H9 (cell line): ENCODE measurements at regions not wholly inside any gene's neighbourhood (a gene's known extent, or its start where the extent isn't known, plus 50 kb on each side); places are given as distances from the start of the nearest gene placed in this dataset.

Experiments
- DNase-seq: peaks from one replicate; pipeline ENCODE4 v3.0.0-alpha.2; 2017
- H2AFZ ChIP-seq: one replicate; pipeline ENCODE4 v1.6.1; 2013; ENCODE audit warnings: mild to moderate bottlenecking, low read length, control low read depth, moderate library complexity
- H2AK5ac ChIP-seq: 2 replicates; pipeline ENCODE4 v1.6.1; 2013; ENCODE audit warnings: low read length, control low read depth, mixed read lengths; ENCODE audit not compliant: insufficient read length
- H2BK120ac ChIP-seq: one replicate; pipeline ENCODE4 v1.6.1; 2013; ENCODE audit warnings: low read depth, mild to moderate bottlenecking, low read length, control low read depth, inconsistent platforms; ENCODE audit not compliant: poor library complexity, severe bottlenecking
- H2BK12ac ChIP-seq: 2 replicates; pipeline ENCODE4 v1.6.1; 2013; ENCODE audit warnings: low read length, control low read depth, mixed read lengths, low read depth; ENCODE audit not compliant: insufficient read length
- H2BK15ac ChIP-seq: 2 replicates; pipeline ENCODE4 v1.6.1; 2013; ENCODE audit warnings: low read depth, low read length, control low read depth
- H2BK20ac ChIP-seq: one replicate; pipeline ENCODE4 v1.6.1; 2013; ENCODE audit warnings: low read depth, mild to moderate bottlenecking, low read length, control low read depth, inconsistent platforms; ENCODE audit not compliant: poor library complexity, severe bottlenecking
- H2BK5ac ChIP-seq: 2 replicates; pipeline ENCODE4 v1.6.1; 2013; ENCODE audit warnings: low read length, control low read depth, mixed read lengths; ENCODE audit not compliant: insufficient read length
- H3K14ac ChIP-seq: 2 replicates; pipeline ENCODE4 v1.6.1; 2013; ENCODE audit warnings: low read length, control low read depth; ENCODE audit not compliant: insufficient read depth
- H3K18ac ChIP-seq: 2 replicates; pipeline ENCODE4 v1.6.1; 2013; ENCODE audit warnings: low read depth, mild to moderate bottlenecking, mixed read lengths, low read length, control low read depth; ENCODE audit not compliant: insufficient read length
- H3K23ac ChIP-seq: 2 replicates; pipeline ENCODE4 v1.6.1; 2013; ENCODE audit warnings: low read length, control low read depth, mixed read lengths, low read depth; ENCODE audit not compliant: insufficient read length
- H3K23me2 ChIP-seq: 2 replicates; pipeline ENCODE4 v1.6.1; 2013; ENCODE audit warnings: low read depth, mild to moderate bottlenecking, mixed read lengths, low read length, control low read depth; ENCODE audit not compliant: insufficient read length, poor library complexity, severe bottlenecking
- H3K27ac ChIP-seq: 2 replicates; pipeline ENCODE4 v1.5.1; 2013; ENCODE audit warnings: low read length, control low read depth, mixed read lengths, low read depth; ENCODE audit not compliant: insufficient read length
- H3K27me3 ChIP-seq: 2 replicates; pipeline ENCODE4 v1.6.1; 2013; ENCODE audit warnings: low read length, control low read depth, inconsistent platforms; ENCODE audit not compliant: insufficient read depth
- H3K4ac ChIP-seq: 2 replicates; pipeline ENCODE4 v1.6.1; 2013; ENCODE audit warnings: low read depth, mild to moderate bottlenecking, control low read depth, inconsistent platforms, low read length, moderate library complexity
- H3K4me1 ChIP-seq: 2 replicates; pipeline ENCODE4 v1.6.1; 2013; ENCODE audit warnings: low read length, control low read depth, inconsistent platforms; ENCODE audit not compliant: insufficient read depth
- H3K4me2 ChIP-seq: 2 replicates; pipeline ENCODE4 v1.6.1; 2013; ENCODE audit warnings: low read length, control low read depth, mixed read lengths; ENCODE audit not compliant: insufficient read length, insufficient read depth
- H3K56ac ChIP-seq: 2 replicates; pipeline ENCODE4 v1.6.1; 2013; ENCODE audit warnings: low read depth, mild to moderate bottlenecking, mixed read lengths, low read length, control low read depth; ENCODE audit not compliant: insufficient read length
- H3K79me1 ChIP-seq: 2 replicates; pipeline ENCODE4 v1.6.1; 2013; ENCODE audit warnings: low read depth, mild to moderate bottlenecking, moderate library complexity, low read length, control low read depth, inconsistent platforms; ENCODE audit not compliant: insufficient read depth, poor library complexity, severe bottlenecking
- H3K79me2 ChIP-seq: 2 replicates; pipeline ENCODE4 v1.6.1; 2013; ENCODE audit warnings: low read length, control low read depth, inconsistent platforms; ENCODE audit not compliant: insufficient read depth
- H3K9ac ChIP-seq: 2 replicates; pipeline ENCODE4 v1.6.1; 2013; ENCODE audit warnings: low read length, control low read depth, mixed read lengths; ENCODE audit not compliant: insufficient read length; ENCODE audit errors: extremely low read depth
- H3K9me3 ChIP-seq: one replicate; pipeline ENCODE4 v1.6.1; 2013; ENCODE audit warnings: low read depth, low read length, inconsistent platforms; ENCODE audit not compliant: control insufficient read depth
- H3T11ph ChIP-seq: one replicate; pipeline ENCODE4 v1.6.1; 2013; ENCODE audit warnings: mild to moderate bottlenecking, low read length, control low read depth, inconsistent platforms
- H4K20me1 ChIP-seq: one replicate; pipeline ENCODE4 v1.6.1; 2013; ENCODE audit not compliant: control insufficient read depth, insufficient read length, insufficient read depth
- H4K5ac ChIP-seq: 2 replicates; pipeline ENCODE4 v1.6.1; 2013; ENCODE audit warnings: low read depth, mild to moderate bottlenecking, mixed read lengths, low read length, control low read depth; ENCODE audit not compliant: insufficient read length
- H4K8ac ChIP-seq: replicated peaks from 2 replicates; pipeline ENCODE4 v1.6.1; 2013; ENCODE audit warnings: low read length, control low read depth, mixed read lengths, low read depth; ENCODE audit not compliant: insufficient read length
- H4K91ac ChIP-seq: 2 replicates; pipeline ENCODE4 v1.6.1; 2013; ENCODE audit warnings: low read depth, mild to moderate bottlenecking, moderate library complexity, mixed read lengths, low read length, control low read depth; ENCODE audit not compliant: insufficient read length
- H3K27ac Mint-ChIP-seq, 3 experiments: 2 replicates in 2 of 3; 3 replicates in 1 of 3; pipeline ENCODE4 v1.8.0; 2020 to 2021; ENCODE audit warnings: mixed read lengths in 3 of 3, mild to moderate bottlenecking in 1 of 3, moderate library complexity in 1 of 3
- H3K27me3 Mint-ChIP-seq: 2 replicates; pipeline ENCODE4 v1.8.0; 2021; ENCODE audit warnings: low read depth, mild to moderate bottlenecking, moderate library complexity, mixed read lengths
- H3K36me3 Mint-ChIP-seq, 3 experiments: 2 replicates in 2 of 3; 3 replicates in 1 of 3; pipeline ENCODE4 v1.8.0; 2020 to 2021; ENCODE audit warnings: low read depth in 3 of 3, mixed read lengths in 3 of 3; ENCODE audit not compliant: insufficient read depth in 1 of 3
- H3K4me1 Mint-ChIP-seq, 2 experiments: 2 replicates each; pipeline ENCODE4 v1.8.0; 2020; ENCODE audit warnings: mixed read lengths in 2 of 2
- H3K4me3 Mint-ChIP-seq, 2 experiments: 2 replicates in 1 of 2; 3 replicates in 1 of 2; pipeline ENCODE4 v1.8.0; 2020 to 2021; ENCODE audit warnings: mild to moderate bottlenecking in 2 of 2, mixed read lengths in 2 of 2, moderate library complexity in 1 of 2
- H3K9me3 Mint-ChIP-seq, 2 experiments: 2 replicates in 1 of 2; 3 replicates in 1 of 2; pipeline ENCODE4 v1.8.0; 2020; ENCODE audit warnings: mild to moderate bottlenecking in 2 of 2, mixed read lengths in 2 of 2, moderate library complexity in 1 of 2
- CTCF ChIP-seq: fragments of 200-600 bp; sonication (generic); conservative IDR thresholded peaks from 3 replicates; pipeline ENCODE4 v1.8.0; 2021; ENCODE audit warnings: antibody characterized with exemption, mild to moderate bottlenecking
- whole genome bisulfite sequencing: extraction: QIAGEN DNeasy Blood & Tissue Kit; methylation state at CpG from one replicate; pipeline ENCODE4 v1.1.7; 2013; ENCODE audit warnings: missing lambda C conversion rate, low lambda C conversion rate, mixed read lengths; ENCODE audit not compliant: insufficient read length; ENCODE audit errors: extremely low coverage; 5-methylcytosine and 5-hydroxymethylcytosine counted together

- Histone ChIP-seq H3K23ac (no peak overlapping the region), H3K4me1 (no peaks in the 10 kb centered on the region), H3T11ph (no peak overlapping the region), H4K91ac (no peak overlapping the region), H3K56ac (no peak overlapping the region), H3K4me2 (no peak overlapping the region), H2BK5ac (no peak overlapping the region), H2BK12ac (no peak overlapping the region), H4K8ac (no peak overlapping the region), H3K79me2 (no peaks in the 10 kb centered on the region), H2BK20ac (no peak overlapping the region), H3K23me2 (no peaks in the 10 kb centered on the region), H2AFZ (no peak overlapping the region), H3K4ac (no peak overlapping the region), H2BK120ac (no peak overlapping the region), H3K18ac (no peak overlapping the region), H3K9ac (no peak overlapping the region), H3K27ac (no peak overlapping the region), H4K20me1 (no peaks in the 10 kb centered on the region), H3K27me3 (no peaks in the 10 kb centered on the region), H3K79me1 (no peaks in the 10 kb centered on the region), H3K14ac (no peak overlapping the region), H2BK15ac (no peak overlapping the region), H4K5ac (no peak overlapping the region), H3K9me3 (no peaks in the 10 kb centered on the region), H2AK5ac (no peak overlapping the region)
- Mint-ChIP-seq H3K4me1 (no peaks in the 10 kb centered on the region), H3K4me3 (no peak overlapping the region), H3K36me3 (no peaks in the 10 kb centered on the region), H3K27me3 (no peaks in the 10 kb centered on the region), H3K9me3 (no peaks in the 10 kb centered on the region; a peak in 1 of 5 replicates), H3K27ac (no peak overlapping the region)
- TF ChIP-seq CTCF, result no peak
- no CpG with 5 or more reads among the region's 1 CpG for WGBS
- DNase-seq, result no peak
Observed at GRCh38 chr11:28871090-28871489, 762.9 kb downstream of the METTL15 start.
